Ascending aorta (tissue), 2 donors: ENCODE measurements at regions not wholly inside any gene's neighbourhood (a gene's known extent, or its start where the extent isn't known, plus 50 kb on each side); places are given as distances from the start of the nearest gene placed in this dataset.

Experiments used
- DNase-seq, 2 donors: peaks; one replicate each; pipeline ENCODE4 v3.0.0-alpha.2; 2019; ENCODE audit warnings: low spot score in 2 of 2
- H3K27ac ChIP-seq, 2 donors: fragments of 200-600 bp; sonication (generic); one replicate each; pipeline ENCODE4 v1.5.1; 2016 to 2017; ENCODE audit warnings: mild to moderate bottlenecking in 1 of 2
- H3K27me3 ChIP-seq: fragments of 200-600 bp; sonication (generic); one replicate; pipeline ENCODE4 v1.5.1; 2017
- H3K36me3 ChIP-seq, 2 donors: fragments of 200-600 bp; sonication (generic); one replicate each; pipeline ENCODE4 v1.5.1; 2016
- H3K4me1 ChIP-seq, 2 donors: fragments of 200-600 bp; sonication (generic); one replicate each; pipeline ENCODE4 v1.5.1; 2016 to 2017; ENCODE audit warnings: mild to moderate bottlenecking in 1 of 2
- H3K4me3 ChIP-seq, 2 donors: fragments of 200-600 bp; sonication (generic); one replicate each; pipeline ENCODE4 v1.5.1; 2016 to 2017; ENCODE audit warnings: mild to moderate bottlenecking in 1 of 2
- H3K9me3 ChIP-seq, 2 donors: fragments of 200-600 bp; sonication (generic); one replicate each; pipeline ENCODE4 v1.5.1; 2016
- intact Hi-C: fragments of 100-400 bp; cut with DNase I; formaldehyde crosslinking; loops from one replicate; pipeline ENCODE4 v1.15.1; 2023
- TF ChIP-seq, protein P1 (sequence below), 3 experiments: fragments of 200-600 bp in 2 of 3; fragments of 450-650 bp in 1 of 3; sonication (generic) in 2 of 3; IDR thresholded peaks; one replicate each; pipeline ENCODE4 v1.5.1; 2016 to 2019; ENCODE audit warnings: antibody characterized with exemption in 3 of 3, mild to moderate bottlenecking in 1 of 3, moderate library complexity in 1 of 3

DNA sequence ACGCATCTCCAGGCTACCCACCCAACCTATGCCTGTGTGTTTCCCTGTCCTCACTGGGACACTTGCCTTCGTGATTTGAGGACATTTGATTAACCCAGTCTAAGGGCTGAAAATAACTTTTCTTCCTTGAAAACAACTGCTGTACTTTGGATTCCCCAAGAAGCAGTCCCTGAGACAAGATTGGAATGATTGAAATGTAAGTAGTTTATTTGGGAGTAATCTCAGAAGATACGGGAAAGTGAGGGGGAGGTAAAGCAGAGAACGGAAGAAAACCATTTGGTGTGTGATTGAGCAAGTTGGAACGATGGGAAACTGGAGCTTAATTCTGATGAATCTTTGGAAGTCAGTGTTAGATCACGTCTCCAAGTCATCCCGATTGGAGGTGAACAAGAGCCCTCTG is 143.8 kb upstream of the LMCD1 start:
- H3K4me3 ChIP-seq: no peak overlapping the region
- H3K4me1 ChIP-seq: no peaks in the 10 kb centered on the region
- no peak overlapping the region for H3K27ac ChIP-seq
- H3K36me3 ChIP-seq: no peaks in the 10 kb centered on the region
- no peak for DNase-seq
- H3K9me3 ChIP-seq: no peaks in the 10 kb centered on the region
- H3K27me3 ChIP-seq: no peaks in the 10 kb centered on the region
- TF ChIP-seq, protein P1, sequence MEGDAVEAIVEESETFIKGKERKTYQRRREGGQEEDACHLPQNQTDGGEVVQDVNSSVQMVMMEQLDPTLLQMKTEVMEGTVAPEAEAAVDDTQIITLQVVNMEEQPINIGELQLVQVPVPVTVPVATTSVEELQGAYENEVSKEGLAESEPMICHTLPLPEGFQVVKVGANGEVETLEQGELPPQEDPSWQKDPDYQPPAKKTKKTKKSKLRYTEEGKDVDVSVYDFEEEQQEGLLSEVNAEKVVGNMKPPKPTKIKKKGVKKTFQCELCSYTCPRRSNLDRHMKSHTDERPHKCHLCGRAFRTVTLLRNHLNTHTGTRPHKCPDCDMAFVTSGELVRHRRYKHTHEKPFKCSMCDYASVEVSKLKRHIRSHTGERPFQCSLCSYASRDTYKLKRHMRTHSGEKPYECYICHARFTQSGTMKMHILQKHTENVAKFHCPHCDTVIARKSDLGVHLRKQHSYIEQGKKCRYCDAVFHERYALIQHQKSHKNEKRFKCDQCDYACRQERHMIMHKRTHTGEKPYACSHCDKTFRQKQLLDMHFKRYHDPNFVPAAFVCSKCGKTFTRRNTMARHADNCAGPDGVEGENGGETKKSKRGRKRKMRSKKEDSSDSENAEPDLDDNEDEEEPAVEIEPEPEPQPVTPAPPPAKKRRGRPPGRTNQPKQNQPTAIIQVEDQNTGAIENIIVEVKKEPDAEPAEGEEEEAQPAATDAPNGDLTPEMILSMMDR (IDR thresholded peaks at IDR 0.05): no peak
- intact Hi-C loops: no loop called here

DNA sequence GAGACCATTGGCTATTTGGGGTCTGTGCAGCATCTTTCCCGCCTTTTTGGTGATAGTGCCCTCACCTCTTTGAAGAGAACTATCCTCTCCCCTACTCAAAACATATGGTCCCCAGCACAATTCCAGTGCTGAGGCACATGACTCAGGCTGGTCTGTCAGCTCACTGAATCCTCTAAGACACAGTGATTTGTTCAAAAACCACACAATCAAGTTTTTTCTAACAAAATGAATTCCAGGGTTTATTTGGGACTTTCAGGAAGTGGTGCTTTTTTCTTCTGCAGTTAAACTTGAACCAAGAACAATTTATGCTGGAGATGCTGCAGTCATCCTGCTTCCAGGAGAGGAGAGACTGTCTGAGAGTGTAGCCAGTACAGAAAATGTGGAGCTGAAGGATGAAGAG is 142.5 kb upstream of the LMCD1 start:
- DNase-seq: no peak
- H3K27ac ChIP-seq: no peak overlapping the region
- no peaks in the 10 kb centered on the region for H3K36me3 ChIP-seq
- H3K4me3 ChIP-seq: no peak overlapping the region
- H3K4me1 ChIP-seq: no peaks in the 10 kb centered on the region
- no peaks in the 10 kb centered on the region for H3K9me3 ChIP-seq
- TF ChIP-seq, protein P1 (IDR thresholded peaks at IDR 0.05): no peak
- intact Hi-C loops: no loop called here
- no peaks in the 10 kb centered on the region for H3K27me3 ChIP-seq

DNA sequence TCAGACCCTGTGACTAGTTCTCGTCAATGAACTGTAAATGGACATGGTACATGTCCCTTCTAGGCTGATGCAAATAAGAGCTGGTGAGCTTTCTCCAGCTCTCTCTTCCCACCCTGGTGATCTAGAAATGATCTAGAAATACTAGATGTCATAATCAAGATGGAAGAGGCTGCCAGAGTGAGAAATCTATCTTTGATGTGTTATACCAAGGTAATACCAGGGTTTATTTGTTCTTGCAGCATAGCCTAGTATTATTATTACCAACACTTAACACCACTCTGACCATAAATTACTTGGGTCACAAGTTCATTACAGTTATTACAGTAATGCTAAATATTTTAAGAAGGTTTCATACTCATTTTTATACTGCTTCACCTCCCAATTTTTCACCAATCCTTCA is 138.4 kb upstream of the LMCD1 start:
- Histone ChIP-seq H3K27ac (no peak overlapping the region), H3K9me3 (no peaks in the 10 kb centered on the region), H3K4me3 (no peak overlapping the region), H3K36me3 (no peaks in the 10 kb centered on the region), H3K27me3 (no peaks in the 10 kb centered on the region), H3K4me1 (no peaks in the 10 kb centered on the region)
- TF ChIP-seq, protein P1 (IDR thresholded peaks at IDR 0.05): no peak
- no peak for DNase-seq
- intact Hi-C loops: no loop called here

DNA sequence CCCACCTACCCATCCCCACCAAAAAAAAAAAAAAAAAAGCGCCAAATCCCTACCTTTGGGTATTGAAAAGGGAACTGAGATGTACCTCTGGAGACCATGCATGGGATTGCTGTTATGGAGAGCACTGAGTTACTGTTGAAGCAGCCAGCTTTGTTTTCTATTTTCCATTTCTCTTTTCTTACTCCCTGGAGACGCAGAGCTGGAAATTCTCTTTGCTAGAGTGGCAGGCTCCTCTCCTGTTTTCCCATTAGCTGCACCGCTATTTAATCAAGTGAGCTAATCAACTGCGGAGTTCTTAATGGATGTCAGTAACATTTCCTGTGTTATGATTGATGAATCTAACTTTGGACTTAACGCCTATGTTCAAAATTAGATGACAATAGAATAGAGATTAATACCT is 136.1 kb upstream of the LMCD1 start:
- H3K36me3 ChIP-seq: no peaks in the 10 kb centered on the region
- no peak overlapping the region for H3K27ac ChIP-seq
- DNase-seq: no peak
- H3K27me3 ChIP-seq: no peaks in the 10 kb centered on the region
- no peaks in the 10 kb centered on the region for H3K9me3 ChIP-seq
- H3K4me3 ChIP-seq: no peak overlapping the region
- TF ChIP-seq, protein P1 (IDR thresholded peaks at IDR 0.05): no peak
- intact Hi-C loops: no loop called here
- no peaks in the 10 kb centered on the region for H3K4me1 ChIP-seq

DNA sequence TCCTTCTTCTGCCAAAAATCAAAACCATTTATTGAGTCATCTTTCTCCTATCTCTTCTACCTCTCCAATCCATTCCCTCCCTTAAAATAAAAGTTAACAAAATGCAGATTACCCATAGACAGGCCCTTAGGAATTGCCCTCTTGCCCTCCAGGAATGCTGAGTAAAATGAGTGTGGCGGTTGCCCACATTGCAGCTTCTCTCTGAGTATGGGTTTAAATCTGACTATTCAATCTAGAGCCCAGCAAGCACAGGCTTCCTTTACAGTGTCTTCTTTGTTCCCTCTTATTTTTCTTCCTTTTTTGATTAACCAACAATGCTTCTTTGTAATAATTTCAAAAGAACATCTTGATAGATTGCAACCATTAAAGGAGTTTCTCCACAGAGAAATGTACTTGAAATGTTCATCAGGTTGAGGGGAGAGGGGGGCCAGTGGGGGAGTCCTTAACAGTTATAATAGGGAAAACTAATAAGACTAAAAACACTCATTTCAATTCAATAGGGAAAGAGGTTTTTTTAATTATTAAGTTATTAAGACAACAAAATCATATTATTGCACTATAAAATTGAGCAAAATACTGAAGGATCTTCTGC is 135.3 kb upstream of the LMCD1 start:
- H3K27me3 ChIP-seq: no peaks in the 10 kb centered on the region
- H3K36me3 ChIP-seq: no peaks in the 10 kb centered on the region
- H3K4me3 ChIP-seq: no peak overlapping the region
- intact Hi-C loops: no loop called here
- DNase-seq: no peak
- no peaks in the 10 kb centered on the region for H3K4me1 ChIP-seq
- no peak overlapping the region for H3K27ac ChIP-seq
- TF ChIP-seq, protein P1 (IDR thresholded peaks at IDR 0.05): no peak
- no peaks in the 10 kb centered on the region for H3K9me3 ChIP-seq

DNA sequence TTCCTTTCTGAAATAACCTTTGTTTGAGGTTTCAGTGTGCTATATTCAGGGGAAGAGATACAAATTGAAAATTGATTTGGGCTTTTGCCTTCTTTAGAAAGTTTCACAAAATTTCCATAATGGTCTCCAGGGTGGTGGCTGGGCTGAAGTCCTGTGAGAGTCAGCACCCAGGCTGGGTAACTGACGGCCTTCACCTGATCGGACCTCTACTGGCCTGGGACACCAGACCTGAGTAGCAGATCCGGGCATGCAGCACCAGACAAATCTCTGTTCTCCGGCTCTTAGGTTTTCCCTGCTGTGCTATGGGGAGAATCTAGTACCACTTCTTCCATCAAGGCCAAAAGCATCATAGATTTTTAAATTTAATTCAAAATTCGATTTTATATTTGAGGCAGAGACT is 133.0 kb upstream of the LMCD1 start:
- H3K27ac ChIP-seq: no peak overlapping the region
- TF ChIP-seq, protein P1 (IDR thresholded peaks at IDR 0.05): no peak
- peaks cover 0 to 9% of the 10 kb centered on the region in 2 donors for H3K4me1 ChIP-seq
- intact Hi-C loops: no loop called here
- no peak overlapping the region for H3K4me3 ChIP-seq
- no peaks in the 10 kb centered on the region for H3K36me3 ChIP-seq
- no peak for DNase-seq
- H3K9me3 ChIP-seq: no peaks in the 10 kb centered on the region
- H3K27me3 ChIP-seq: no peaks in the 10 kb centered on the region
